DOHH2 (cell line): ENCODE measurements at regions not wholly inside any gene's neighbourhood (a gene's known extent, or its start where the extent isn't known, plus 50 kb on each side); places are given as distances from the start of the nearest gene placed in this dataset.

Experiments
- H3F3A ChIP-seq: fragments of 200-600 bp; sonication (generic), shearing (Covaris generic); 2 replicates; pipeline ENCODE4 v1.6.0; 2016; ENCODE audit warnings: antibody characterized with exemption, mild to moderate bottlenecking; ENCODE audit not compliant: control insufficient read depth, insufficient read depth
- H3K27ac ChIP-seq: fragments of 200-600 bp; sonication (generic); 2 replicates; pipeline ENCODE4 v1.5.1; 2014; ENCODE audit warnings: low read depth, mild to moderate bottlenecking, low read length, moderate library complexity
- H3K27me3 ChIP-seq: fragments of 200-600 bp; sonication (generic); 2 replicates; pipeline ENCODE4 v1.6.1; 2014; ENCODE audit warnings: mild to moderate bottlenecking, low read length, mixed read lengths; ENCODE audit not compliant: control insufficient read depth
- H3K36me3 ChIP-seq: fragments of 200-600 bp; sonication (generic); 2 replicates; pipeline ENCODE4 v1.6.1; 2014; ENCODE audit warnings: mild to moderate bottlenecking, low read length, moderate library complexity, mixed read lengths; ENCODE audit not compliant: control insufficient read depth
- H3K4me1 ChIP-seq: fragments of 200-600 bp; sonication (generic); 2 replicates; pipeline ENCODE4 v1.6.1; 2014; ENCODE audit warnings: mild to moderate bottlenecking, low read length, mixed read lengths; ENCODE audit not compliant: control insufficient read depth
- H3K4me2 ChIP-seq: fragments of 200-600 bp; sonication (generic); 2 replicates; pipeline ENCODE4 v1.6.0; 2014; ENCODE audit warnings: mild to moderate bottlenecking, low read length, moderate library complexity
- H3K4me3 ChIP-seq: fragments of 200-600 bp; sonication (generic); 2 replicates; pipeline ENCODE4 v1.5.1; 2014; ENCODE audit warnings: mild to moderate bottlenecking, low read length, mixed read lengths
- H3K79me2 ChIP-seq: fragments of 200-600 bp; sonication (generic); 2 replicates; pipeline ENCODE4 v1.6.1; 2014; ENCODE audit warnings: mild to moderate bottlenecking, low read length, mixed read lengths; ENCODE audit not compliant: control insufficient read depth
- H3K9me2 ChIP-seq: fragments of 200-600 bp; sonication (generic); replicated peaks from 2 replicates; pipeline ENCODE4 v1.6.1; 2014; ENCODE audit warnings: mild to moderate bottlenecking, low read length, mixed read lengths; ENCODE audit not compliant: control insufficient read depth
- H3K9me3 ChIP-seq: fragments of 200-600 bp; sonication (generic); 2 replicates; pipeline ENCODE4 v1.6.1; 2014; ENCODE audit warnings: antibody characterized with exemption, low read length, mixed read lengths; ENCODE audit not compliant: control insufficient read depth, insufficient read depth
- H4K20me1 ChIP-seq: fragments of 200-600 bp; sonication (generic); 2 replicates; pipeline ENCODE4 v1.6.0; 2014; ENCODE audit warnings: low read depth, mild to moderate bottlenecking, antibody characterized with exemption, low read length, moderate library complexity; ENCODE audit not compliant: control insufficient read depth, insufficient read depth
- EZH2phosphoT487 ChIP-seq: fragments of 200-600 bp; sonication (generic); IDR thresholded peaks from 2 replicates; pipeline ENCODE4 v1.6.1; 2017; ENCODE audit warnings: borderline replicate concordance, mild to moderate bottlenecking, antibody characterized with exemption, low read length, moderate library complexity, mixed read lengths
- TF ChIP-seq, protein P1 (sequence below): fragments of 200-600 bp; sonication (generic); IDR thresholded peaks from one replicate; pipeline ENCODE4 v1.5.1; 2014; ENCODE audit warnings: antibody characterized with exemption, mild to moderate bottlenecking, low read depth, low read length; ENCODE audit not compliant: poor library complexity, severe bottlenecking

DNA sequence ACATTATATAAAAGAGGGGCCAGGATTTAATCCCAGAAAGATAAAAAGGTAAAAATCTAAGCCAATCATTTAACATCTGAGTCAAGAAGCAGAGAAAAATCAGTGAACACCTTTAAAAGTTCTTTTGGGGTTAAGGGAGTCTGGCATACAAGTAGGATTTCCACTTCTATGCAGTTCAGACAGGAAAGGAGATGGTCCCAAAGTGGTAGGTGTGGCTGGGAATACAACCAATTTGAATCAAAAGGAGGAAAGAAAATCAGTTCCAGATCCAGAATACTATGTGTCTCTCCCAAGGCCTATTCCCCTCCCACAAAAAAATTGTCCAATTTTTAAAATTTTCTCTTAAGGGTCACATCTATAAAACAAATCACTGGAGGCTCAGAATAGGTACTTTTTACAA, 167.4 kb downstream of the PHLDA1 start:
- TF ChIP-seq EZH2phosphoT487 = no peak
- TF ChIP-seq, protein P1, sequence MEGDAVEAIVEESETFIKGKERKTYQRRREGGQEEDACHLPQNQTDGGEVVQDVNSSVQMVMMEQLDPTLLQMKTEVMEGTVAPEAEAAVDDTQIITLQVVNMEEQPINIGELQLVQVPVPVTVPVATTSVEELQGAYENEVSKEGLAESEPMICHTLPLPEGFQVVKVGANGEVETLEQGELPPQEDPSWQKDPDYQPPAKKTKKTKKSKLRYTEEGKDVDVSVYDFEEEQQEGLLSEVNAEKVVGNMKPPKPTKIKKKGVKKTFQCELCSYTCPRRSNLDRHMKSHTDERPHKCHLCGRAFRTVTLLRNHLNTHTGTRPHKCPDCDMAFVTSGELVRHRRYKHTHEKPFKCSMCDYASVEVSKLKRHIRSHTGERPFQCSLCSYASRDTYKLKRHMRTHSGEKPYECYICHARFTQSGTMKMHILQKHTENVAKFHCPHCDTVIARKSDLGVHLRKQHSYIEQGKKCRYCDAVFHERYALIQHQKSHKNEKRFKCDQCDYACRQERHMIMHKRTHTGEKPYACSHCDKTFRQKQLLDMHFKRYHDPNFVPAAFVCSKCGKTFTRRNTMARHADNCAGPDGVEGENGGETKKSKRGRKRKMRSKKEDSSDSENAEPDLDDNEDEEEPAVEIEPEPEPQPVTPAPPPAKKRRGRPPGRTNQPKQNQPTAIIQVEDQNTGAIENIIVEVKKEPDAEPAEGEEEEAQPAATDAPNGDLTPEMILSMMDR = no peak
- no peaks in the 10 kb centered on the region for H3K4me1 ChIP-seq
- H3K27ac ChIP-seq = no peak overlapping the region
- H3K4me2 ChIP-seq = no peak overlapping the region
- no peaks in the 10 kb centered on the region for H4K20me1 ChIP-seq
- H3K79me2 ChIP-seq = no peaks in the 10 kb centered on the region
- no peaks in the 10 kb centered on the region for H3K36me3 ChIP-seq
- H3K9me2 ChIP-seq = no peaks in the 10 kb centered on the region
- no peaks in the 10 kb centered on the region for H3F3A ChIP-seq
- H3K4me3 ChIP-seq = no peak overlapping the region
- H3K9me3 ChIP-seq = no peaks in the 10 kb centered on the region
- H3K27me3 ChIP-seq = no peaks in the 10 kb centered on the region

DNA sequence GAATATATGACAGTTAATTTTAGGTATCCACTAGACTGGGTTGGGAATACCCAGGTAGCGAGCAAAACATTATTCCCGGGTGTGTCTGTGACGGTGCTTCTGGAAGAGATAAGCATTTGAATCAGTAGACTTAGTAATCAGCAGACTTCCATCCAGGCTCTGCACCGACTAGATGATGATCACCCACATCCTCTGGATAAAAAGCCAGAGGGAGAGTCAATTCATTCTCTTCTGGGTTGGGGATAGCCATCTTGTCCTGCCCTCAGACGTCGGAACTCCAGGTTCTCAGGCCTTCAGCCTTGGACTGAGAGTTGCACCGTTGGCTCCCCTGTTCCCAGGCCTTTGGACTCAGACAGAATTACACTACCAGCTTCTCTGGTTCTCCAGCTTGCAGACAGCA, 168.0 kb downstream of the PHLDA1 start:
- Histone ChIP-seq H3F3A (no peaks in the 10 kb centered on the region), H3K4me3 (no peak overlapping the region), H4K20me1 (no peaks in the 10 kb centered on the region), H3K4me1 (no peaks in the 10 kb centered on the region), H3K4me2 (no peak overlapping the region), H3K27me3 (no peaks in the 10 kb centered on the region), H3K79me2 (no peaks in the 10 kb centered on the region), H3K27ac (no peak overlapping the region), H3K9me2 (no peaks in the 10 kb centered on the region), H3K36me3 (no peaks in the 10 kb centered on the region), H3K9me3 (no peaks in the 10 kb centered on the region)
- TF ChIP-seq, protein P1 = no peak
- no peak for TF ChIP-seq EZH2phosphoT487

DNA sequence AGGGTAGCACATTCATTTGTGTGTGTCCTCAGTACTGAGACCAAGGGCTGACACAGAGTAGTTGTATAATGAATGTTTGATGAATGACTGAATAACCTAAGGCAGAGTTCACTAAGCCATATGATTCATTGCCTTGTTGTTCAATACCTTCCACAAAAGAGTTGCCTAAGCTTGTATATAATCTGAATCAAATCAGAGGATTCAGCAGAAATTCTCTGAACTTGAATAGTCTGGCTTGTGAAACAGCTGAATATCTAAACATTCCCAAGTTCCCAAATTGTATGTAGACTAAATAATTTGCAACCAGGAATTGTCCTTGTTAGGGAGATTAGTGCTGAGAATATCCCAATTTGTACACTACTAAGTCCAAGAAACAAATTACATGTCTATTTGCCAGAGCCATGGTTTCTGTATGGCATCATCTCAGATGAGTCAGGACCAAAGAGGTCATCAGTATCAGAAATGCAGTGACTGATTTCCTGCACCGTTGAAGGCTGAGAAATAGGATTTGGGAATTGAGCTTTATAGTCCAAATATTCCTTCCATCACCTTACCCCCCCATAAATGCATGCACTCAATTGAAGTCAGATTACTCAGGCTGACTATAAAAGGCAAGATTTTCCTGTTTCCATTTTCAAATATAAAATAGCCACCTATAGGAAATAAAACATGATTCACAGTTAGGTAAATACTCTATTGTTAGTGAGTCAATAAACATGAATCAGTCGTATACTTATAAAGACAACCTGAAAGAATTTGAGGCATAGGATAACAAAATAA, 168.7 kb downstream of the PHLDA1 start:
- Histone ChIP-seq H3K9me2 (no peaks in the 10 kb centered on the region), H3K27ac (no peak overlapping the region), H4K20me1 (no peaks in the 10 kb centered on the region), H3K79me2 (no peaks in the 10 kb centered on the region), H3F3A (no peaks in the 10 kb centered on the region), H3K27me3 (no peaks in the 10 kb centered on the region), H3K9me3 (no peaks in the 10 kb centered on the region), H3K4me1 (no peaks in the 10 kb centered on the region), H3K36me3 (no peaks in the 10 kb centered on the region), H3K4me3 (no peak overlapping the region), H3K4me2 (no peak overlapping the region)
- TF ChIP-seq EZH2phosphoT487 = no peak
- TF ChIP-seq, protein P1 = no peak
